GM19023 (cell line): ENCODE measurements at regions not wholly inside any gene's neighbourhood (a gene's known extent, or its start where the extent isn't known, plus 50 kb on each side); places are given as distances from the start of the nearest gene placed in this dataset.

Experiments used
- ATAC-seq: cut with Tn5 transposase; IDR thresholded peaks from one replicate; pipeline ENCODE4 v1.9.1; 2021; ENCODE audit warnings: mild to moderate bottlenecking, moderate library complexity; ENCODE audit not compliant: unreplicated experiment

DNA sequence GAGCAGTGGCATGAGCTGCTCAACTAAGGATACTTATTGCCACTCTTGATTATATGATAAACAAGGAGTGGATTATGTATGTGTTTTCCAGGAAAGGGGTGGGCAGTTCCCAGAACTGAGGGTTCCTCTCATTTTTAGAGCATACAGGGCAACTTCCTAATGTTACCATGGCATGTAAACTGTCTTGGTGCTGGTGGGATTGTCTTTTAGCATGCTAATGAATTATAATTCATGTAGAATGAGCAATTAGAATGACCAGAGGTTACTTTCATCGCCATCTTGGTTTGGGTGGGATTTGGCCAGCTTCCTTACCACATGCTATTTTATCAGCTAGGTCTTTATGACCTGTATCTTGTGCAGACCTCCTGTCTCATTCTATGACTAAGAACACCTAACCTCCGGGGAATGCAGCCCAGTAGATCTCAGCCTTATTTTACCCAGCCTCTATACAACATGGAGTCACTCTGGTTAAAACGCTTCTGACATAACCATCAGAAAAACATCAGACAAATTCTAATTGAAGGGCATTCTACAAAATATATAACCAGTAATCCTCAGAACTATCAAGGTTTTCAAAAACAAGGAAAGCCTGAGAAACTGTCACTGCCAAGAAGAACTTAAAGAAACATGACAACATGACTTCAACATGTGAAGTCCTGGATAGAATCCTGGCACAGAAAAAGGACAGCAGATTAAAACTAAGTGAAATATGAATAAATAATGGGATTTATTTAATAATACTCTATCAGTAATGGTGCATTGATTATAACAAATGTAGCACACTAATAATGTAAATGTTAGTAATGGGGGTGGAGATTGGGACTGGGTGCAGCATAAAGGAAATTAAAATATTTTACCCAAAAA, 365.0 kb downstream of the SEMA3D start:
- no peak for ATAC-seq

DNA sequence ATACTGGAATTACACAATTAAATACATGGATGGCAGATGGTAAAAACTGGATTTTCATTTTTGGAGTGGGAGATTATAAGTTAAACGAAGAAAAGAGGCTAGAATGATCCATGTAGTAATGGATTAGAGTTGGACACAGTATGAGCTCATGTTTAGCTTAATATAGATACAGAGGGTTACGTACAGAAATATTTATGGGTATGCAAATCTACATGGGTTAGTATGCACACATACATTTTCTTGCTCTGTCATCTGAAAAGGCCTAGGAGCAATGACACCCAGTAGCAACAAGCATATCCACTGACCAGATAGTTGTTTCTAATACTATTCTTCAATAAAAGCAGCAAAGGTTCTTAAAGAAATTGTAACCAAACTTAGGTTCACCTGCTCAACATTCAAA, 366.4 kb downstream of the SEMA3D start:
- no peak for ATAC-seq

DNA sequence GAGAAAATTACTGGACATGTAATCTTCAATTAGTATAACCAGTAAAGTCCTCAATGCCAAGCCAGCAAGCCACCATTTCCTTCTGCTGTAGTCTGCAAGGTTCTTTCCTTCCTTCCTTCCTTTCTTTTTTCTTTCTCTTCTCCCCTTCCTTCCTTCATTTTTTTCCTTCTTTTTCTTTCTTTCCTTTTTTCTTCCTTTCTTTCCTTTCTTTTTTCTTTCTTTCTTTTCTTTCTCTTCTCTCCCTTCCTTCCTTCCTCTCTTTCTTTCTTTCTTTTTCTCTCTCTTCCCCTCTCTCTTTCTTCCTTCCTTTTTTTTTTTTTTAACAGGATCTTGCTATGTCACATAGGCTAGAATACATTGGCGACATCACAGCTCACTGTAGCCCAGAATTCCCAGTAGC, 369.8 kb downstream of the SEMA3D start:
- ATAC-seq: no peak

DNA sequence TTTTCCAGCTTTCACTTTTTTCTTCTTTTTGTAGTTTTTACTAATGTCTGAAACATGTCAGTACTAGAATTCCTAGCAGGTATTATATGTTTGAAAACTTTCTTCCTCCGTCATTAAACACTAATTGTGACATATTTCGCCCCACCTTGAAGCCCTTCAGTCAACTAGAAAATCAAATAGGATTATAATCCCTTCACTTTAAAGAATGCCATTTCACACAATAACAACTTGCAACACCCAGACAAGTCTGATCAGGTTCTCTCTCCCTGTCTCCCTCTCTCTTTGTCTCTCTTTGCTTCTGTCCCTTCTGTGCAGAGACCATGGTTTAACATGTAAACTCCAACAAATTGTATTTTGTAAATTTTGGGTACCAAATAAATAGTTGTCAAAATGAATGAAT, 373.5 kb downstream of the SEMA3D start:
- no peak for ATAC-seq

DNA sequence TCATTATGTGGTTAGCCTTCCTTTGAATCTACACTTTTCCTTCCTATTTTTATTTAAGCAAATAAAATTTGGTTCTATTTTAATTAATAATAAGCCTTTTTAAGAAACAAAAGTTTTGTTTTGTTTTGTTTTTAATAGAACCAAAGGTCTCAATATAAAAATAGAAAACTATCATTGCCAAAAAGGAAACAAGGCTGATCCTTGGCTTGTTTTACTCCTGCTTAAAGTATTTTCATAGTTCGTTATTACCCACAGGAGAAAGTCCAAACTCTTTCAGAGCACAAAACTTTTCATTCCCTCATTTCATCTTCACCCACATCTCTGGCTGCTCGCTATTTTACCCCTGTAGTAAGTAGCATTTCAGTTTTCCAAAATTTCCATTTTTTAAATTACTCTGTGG, 374.8 kb downstream of the SEMA3D start:
- no peak for ATAC-seq

DNA sequence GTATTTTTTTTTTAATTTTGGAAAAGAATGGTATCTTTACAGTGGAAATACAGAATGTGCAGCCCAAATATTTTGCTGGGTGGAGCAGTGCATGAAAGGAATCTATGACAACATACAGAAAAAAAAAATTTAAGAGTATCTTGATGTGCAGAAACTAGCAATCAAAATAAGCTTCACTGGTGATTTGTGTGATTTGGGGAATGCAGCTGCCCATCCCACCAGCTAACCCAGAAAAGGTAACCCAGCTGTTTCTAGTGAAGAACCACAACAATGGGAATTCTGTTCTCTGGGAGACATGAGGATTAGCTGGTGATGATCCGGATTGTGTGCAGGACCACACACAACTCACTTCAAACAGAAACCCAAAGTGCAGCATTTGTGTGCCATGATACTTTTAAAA, 375.5 kb downstream of the SEMA3D start:
- ATAC-seq: no peak

DNA sequence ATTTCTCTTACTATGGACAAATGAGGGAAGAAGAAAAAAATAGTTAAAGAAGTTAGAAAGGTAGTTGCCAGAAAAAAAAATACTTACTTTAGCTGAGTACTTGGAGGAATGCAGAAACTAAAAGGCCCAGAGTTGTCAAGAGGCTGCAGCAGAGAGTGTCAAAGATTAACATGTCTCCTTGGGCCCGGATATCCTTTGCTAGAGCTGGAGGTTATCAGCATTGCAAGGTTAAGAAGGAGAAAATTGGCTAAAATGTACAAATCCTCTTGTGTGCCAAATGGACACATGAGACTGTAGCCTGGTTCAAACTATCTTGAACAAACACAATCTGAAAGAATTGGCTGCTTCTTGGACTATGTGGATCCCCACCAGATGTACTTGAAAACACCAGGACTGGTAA, 377.0 kb downstream of the SEMA3D start:
- ATAC-seq: no peak

DNA sequence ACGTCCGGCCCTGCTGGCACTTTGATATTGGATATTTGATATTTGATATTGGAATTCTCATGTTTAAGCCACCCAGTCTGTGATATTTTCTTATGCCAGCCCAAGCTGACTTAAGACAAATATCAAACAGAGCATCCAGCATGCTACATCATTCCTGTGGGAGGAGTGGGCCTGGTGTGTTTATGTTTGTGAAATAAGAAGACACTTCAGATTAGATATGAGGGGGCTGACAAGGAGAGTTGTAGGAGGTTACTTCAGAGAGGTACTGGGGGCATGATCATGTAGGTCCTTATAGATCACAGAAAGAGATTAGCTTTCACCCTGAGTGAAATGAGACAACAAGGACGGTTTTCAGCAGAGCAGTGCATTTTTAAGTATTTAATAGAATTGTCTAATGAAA, 382.9 kb downstream of the SEMA3D start:
- no peak for ATAC-seq

DNA sequence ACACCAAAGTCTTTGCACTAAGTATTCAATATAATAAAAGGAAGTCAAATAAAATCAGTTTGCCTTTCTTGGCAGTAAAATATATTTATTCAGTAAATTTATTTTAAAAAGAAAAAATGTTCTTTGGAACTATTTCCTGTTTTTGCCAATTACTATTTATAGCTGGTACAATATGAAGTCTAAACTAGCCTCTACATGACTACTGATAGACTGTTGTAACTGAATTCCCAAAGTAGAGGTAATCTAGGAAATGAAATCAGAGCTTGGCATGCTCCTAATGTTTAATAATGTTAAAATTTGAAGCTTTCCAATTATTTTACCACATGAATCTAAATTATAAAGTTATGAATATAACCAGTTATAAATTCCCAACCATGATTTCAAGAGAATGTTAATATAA, 385.5 kb downstream of the SEMA3D start:
- ATAC-seq: no peak

DNA sequence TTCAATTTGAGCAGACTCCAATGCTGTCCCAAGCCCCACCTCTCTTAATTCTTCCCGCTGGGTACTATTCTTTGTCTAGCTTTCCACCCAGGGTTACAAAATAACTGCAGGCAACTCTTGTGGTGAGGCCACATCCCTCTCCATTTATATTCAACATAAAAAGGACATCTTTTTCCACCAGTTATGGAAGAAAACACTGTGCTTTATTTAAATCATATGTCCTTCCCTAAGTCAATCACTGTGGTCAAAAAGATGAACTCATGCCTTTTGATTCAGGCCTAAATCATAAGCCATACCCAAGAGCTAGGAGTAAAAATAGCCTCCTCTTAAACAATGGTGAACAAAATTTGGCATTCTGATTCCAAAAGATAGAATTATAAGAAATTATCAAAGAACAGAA, 386.0 kb downstream of the SEMA3D start:
- no peak for ATAC-seq

DNA sequence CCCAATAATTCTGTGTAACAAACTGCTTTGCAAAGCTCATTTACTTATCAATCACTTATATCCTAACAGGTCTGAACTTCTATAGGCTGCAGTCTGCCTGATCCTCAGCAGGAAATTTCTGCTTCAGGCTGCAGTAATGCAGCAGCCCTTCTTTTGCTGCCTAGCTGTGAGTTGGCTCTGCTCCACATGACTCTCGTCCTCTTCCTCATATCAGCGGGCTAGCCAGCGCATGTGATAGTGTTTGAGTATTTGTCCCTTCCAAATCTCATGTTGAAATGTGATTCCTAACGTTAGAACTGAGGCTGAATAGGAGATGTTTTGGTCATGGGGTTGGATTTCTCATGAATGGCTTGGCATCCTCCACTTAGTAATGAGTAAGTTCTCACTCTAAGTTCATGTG, 387.8 kb downstream of the SEMA3D start:
- ATAC-seq: no peak

DNA sequence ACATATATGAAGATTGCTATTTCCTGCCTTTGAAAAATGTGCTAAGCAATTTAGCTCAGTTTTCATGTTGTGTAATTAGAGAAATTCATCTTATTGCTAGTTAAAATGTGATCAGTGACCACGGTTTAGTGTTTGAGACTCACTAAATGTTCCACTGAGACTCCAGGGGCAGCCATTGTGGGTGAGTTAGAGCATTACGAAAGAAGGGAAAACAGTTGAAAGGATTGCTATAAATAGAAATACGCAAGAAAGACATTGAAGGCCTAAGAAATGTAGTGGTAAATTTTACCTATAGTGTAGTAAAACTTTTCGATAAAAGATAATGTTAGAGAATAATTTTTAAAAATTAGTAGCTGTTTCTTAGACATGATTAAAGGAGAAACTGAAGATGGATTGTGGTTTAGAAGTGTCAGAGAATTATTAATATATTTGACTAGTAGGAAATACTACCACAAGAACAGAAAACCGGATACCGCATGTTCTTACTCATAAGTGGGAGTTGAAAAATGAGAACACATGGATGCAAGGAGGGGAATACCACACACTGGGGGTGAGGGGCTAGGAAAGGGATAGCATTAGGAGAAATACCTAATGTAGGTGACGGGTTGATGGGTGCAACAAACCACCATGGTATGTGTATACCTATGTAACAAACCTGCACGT, 394.5 kb downstream of the SEMA3D start:
- ATAC-seq: no peak

DNA sequence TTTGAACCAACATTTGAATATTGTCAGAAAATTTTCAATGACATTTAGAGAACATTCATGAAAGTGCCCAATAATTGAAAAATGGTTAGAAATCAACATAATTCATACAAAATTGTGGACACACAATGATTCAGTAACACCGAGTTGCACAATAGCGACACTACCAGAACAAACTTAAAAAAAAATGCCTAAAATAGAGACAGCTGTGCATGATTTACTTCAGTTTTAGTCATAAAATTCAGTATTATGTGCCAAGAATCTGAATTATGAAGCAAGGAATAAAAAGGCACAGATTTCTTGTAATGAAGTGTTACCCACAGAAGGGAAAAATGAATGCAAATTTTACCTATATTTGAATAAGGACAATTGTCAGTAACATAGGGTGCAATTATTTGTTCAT, 396.0 kb downstream of the SEMA3D start:
- ATAC-seq: no peak

DNA sequence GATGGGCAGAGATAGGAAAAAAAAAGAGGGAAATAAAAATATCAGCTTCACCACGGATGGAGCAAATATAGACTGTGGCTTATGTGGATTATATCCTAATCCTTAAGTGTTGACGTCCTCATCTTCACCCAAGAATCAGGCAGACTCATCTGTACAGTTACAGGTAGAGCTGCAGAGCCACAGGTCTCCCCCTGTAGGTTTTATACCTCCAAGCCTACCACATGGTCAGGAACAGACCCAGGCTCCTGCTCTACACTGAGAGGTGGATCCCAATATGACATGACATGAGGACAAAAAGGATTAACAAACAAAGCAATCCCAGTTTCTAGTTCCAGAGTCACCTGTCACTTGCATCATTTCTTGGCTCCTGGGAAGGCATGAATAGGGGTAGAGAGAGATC, 400.8 kb downstream of the SEMA3D start:
- ATAC-seq: no peak

DNA sequence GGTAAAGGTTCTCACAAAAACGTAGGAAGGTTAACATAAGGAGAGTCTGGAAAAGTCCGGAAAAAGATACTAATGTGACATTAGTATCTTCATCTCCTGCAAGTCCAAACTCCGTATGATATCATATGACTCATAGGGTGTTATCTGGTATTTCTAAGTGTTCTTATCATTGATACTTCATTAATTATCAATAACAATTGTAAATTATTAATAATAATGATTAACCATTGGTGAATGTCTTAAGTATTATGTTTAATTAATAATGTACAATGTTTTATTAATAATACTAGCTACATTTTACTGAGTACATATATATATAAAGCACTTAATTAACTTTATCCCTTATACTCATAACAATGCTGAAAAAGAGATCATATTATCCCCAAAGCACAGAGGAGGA, 402.4 kb downstream of the SEMA3D start:
- no peak for ATAC-seq

DNA sequence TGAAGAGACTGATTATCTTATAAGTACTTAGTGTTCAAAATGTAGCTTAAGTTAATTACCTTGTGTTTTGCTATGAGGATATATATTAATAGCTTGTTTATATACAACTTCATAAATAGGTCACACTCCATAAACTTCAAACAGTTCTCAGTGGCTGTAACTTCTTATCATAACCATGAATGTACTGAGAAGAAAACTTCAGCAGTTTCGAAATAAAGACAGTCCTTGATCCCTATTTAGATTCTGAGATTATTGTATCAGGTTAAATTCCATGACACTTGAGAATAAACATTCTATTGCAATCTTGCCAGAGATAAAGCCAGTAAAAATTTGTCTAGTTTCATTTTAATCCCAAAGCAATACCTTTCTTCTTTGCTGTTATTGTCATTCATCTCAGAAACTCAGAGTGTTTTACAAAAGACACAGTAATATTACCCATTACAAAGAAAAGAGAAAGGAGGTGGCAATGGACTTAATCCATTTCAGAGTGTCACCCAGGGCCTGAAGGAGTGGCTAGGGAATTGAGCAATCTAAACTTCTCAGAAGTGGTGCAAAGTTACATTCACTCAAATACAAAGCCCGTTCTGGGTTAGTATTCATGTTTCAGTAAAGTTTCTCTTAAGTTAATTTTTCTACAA, 403.6 kb downstream of the SEMA3D start:
- no peak for ATAC-seq

DNA sequence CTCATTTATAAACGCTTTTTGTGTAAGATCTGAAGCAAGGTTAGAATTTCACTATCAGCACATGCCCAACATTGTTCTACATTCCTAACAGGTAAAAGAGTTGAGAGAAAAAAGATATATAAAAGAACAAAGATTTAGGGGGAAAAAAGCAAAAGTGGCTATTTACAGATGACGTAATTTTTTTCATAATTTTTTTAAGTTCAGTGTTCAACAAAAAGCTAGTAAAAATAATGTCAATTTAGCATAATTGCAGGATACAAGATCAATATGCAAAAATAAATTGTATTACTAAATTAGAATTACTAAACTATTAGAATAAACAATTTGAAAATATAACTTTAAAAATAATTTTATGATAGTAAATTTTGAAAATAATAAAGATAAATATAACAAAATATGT, 405.0 kb downstream of the SEMA3D start:
- no peak for ATAC-seq

DNA sequence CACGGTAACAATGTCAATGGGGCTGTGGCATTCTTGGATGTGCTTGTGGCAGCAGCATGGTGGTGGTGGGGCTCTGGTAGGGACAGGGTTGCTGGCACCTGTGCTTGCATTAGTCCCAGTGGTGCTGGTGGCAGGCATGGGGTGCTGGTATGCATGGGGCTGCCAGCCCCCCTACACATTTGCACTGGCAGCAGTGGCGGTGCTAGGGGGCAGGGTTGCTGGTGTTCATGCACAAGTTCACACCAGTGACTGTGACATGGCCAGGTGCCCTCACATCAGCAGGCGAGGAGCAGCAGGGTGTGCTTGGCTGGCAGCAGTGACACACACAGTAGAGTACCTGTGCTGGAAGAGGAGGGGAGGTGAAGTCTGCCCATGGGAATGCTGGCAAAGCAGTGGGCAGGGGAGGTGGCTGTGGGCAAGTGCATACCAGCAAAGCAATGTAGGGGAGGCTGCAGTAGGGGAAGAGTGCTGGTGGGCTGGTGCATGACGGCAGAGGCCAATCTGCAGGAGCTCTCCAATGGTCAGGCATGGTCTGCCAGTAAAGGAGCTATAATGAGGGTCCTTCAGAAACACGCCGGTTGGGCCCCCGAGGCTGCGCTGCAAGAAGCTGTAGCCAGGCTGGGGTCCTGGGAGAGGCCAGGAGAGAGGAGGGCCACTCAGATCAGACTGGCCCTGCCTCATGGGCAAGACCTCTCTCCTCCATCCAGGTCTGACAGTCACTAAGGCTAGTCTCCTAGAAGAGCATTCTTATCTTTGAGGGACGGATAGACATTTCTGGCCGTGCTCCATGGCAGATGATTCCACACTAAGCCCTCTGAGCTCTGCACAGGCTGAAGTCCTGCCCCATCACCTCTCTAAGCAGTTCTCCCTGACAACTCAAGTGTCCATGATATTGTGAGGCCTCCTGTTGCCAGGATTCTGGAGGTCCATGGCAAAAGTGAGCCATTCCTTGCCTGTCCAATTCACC, 406.4 kb downstream of the SEMA3D start:
- no peak for ATAC-seq

DNA sequence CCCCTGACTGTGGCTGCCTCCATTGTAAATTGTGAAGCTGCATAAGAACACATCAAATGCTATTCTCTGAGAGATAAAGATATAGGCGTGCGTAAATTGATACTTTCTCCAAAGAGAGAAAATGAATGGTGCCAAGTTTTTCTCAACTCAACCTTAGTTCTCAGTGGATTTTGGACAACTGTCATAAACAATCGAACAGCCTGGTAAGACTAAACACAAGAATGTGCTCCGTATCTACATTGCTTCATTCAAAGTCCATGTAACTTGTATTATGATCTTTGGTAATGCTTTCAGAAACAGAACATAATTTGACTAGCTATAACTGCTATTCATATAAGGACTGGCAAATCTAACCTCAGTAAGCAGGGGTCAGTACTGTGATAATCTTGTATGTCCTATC, 429.1 kb downstream of the SEMA3D start:
- no peak for ATAC-seq

DNA sequence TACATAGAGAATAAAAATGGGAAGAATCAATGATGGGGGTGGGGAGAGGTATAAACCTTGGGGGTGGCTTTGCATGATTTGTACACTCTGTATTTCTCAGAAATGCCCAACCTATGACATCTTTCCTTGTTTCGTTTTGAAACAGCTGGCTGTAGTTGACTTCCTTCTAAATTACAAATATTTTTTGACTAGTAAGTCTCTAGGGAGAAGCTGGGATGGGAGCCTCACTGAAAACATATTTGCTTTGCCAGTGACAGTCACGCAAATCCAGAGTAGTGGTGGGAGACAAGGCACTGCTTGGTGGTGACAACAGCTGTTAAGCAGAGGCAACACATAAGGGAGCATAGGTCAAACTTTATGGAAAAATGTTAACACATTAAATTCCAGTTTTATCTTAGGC, 440.5 kb downstream of the SEMA3D start:
- ATAC-seq: no peak

DNA sequence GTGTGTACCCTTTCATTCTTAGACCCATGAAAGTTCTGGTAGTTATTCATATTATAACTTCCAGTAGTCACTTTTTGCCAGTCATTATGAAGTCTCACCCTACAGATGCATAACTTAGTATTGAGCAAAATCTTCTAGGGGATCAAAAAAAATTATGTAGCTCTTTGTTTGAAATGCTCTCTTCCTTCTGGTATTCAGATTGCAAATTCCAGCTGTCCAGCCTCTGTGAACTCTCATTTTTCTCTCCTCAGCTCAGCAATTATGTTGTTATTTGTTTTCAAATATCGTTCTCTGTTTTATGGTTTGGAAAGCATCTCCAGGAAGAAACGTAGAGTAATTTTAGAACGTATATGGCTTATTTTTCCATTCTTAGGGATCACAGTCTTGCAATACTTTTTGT, 442.5 kb downstream of the SEMA3D start:
- ATAC-seq: no peak
